Coronary artery (tissue), 2 donors: ENCODE measurements at regions not wholly inside any gene's neighbourhood (a gene's known extent, or its start where the extent isn't known, plus 50 kb on each side); places are given as distances from the start of the nearest gene placed in this dataset.

Source experiments
- DNase-seq: peaks from one replicate; pipeline ENCODE4 v3.0.0-alpha.2; 2017; ENCODE audit warnings: low spot score
- H3K27ac ChIP-seq, 2 donors: fragments of 200-600 bp; sonication (generic); one replicate each; pipeline ENCODE4 v1.5.1; 2016 to 2019
- H3K4me3 ChIP-seq: fragments of 200-600 bp; sonication (generic); 2 replicates; pipeline ENCODE4 v1.5.1; 2016; ENCODE audit warnings: mild to moderate bottlenecking, moderate library complexity
- CTCF ChIP-seq: fragments of 200-600 bp; sonication (generic); IDR thresholded peaks from one replicate; pipeline ENCODE4 v1.5.1; 2019; ENCODE audit warnings: antibody characterized with exemption

GRCh38 chr11:134901955-134902918, 490.2 kb upstream of the B3GAT1 start:
- H3K27ac ChIP-seq = no peak overlapping the region
- TF ChIP-seq CTCF = no peak
- H3K4me3 ChIP-seq = no peak overlapping the region
- DNase-seq = no peak

GRCh38 chr11:134901542-134901941, 489.5 kb upstream of the B3GAT1 start:
- Histone ChIP-seq H3K4me3 (no peak overlapping the region), H3K27ac (no peak overlapping the region)
- no peak for TF ChIP-seq CTCF
- DNase-seq = no peak

GRCh38 chr11:134893810-134894685, 482.0 kb upstream of the B3GAT1 start:
- no peak overlapping the region for H3K4me3 ChIP-seq

GRCh38 chr11:134890446-134890845, 478.4 kb upstream of the B3GAT1 start:
- no peak overlapping the region for H3K4me3 ChIP-seq
- TF ChIP-seq CTCF = no peak
- H3K27ac ChIP-seq = no peak overlapping the region
- no peak for DNase-seq

More at GRCh38 chr11:134893810-134894685, 482.0 kb upstream of the B3GAT1 start:
- DNase-seq = no peak
- no peak overlapping the region for H3K27ac ChIP-seq
- no peak for TF ChIP-seq CTCF

- no peak for TF ChIP-seq CTCF
- DNase-seq = no peak
- no peak overlapping the region for H3K4me3 ChIP-seq
- no peak overlapping the region for H3K27ac ChIP-seq
Measured at GRCh38 chr11:134889832-134890231, 477.8 kb upstream of the B3GAT1 start.

GRCh38 chr11:134888821-134889220, 476.8 kb upstream of the B3GAT1 start:
- DNase-seq = no peak
- TF ChIP-seq CTCF = no peak
- H3K27ac ChIP-seq = no peak overlapping the region
- no peak overlapping the region for H3K4me3 ChIP-seq
